K562 (cell line): ENCODE measurements at regions not wholly inside any gene's neighbourhood (a gene's known extent, or its start where the extent isn't known, plus 50 kb on each side); places are given as distances from the start of the nearest gene placed in this dataset.

ENCODE experiments used
- ATAC-seq: fragments of 200-7000 bp; cut with Tn5 transposase; 3 replicates; pipeline ENCODE4 v1.9.1; 2020; ENCODE audit warnings: moderate library complexity
- BruUV-seq: library from RNA; stranded (reverse); fragments of 400-500 nt; replicated peaks from 2 replicates; lab custom pipeline; 2021; lab: Mats Ljungman, UMichigan
- CTCF ChIA-PET: fragments of 300-600 bp; formaldehyde crosslinking; extraction: SDS; loops from one replicate; lab custom pipeline; 2021; ENCODE audit warnings: low intra/inter-chr PET ratio; lab: Yijun Ruan, JAX
- POLR2A ChIA-PET: fragments of 300-600, 350-650 bp; sonication (Branson Sonifier 250); formaldehyde crosslinking; extraction: SDS; loops from one replicate; lab custom pipeline; 2021; ENCODE audit warnings: antibody characterized with exemption, inconsistent platforms; lab: Yijun Ruan, JAX
- DNase-seq, 4 experiments: peaks; one replicate each; pipeline versions ENCODE4 v3.0.0 to v3.0.0-alpha.2; 2011 to 2018; ENCODE audit warnings: low spot score in 3 of 4, mixed read lengths in 3 of 4; ENCODE audit errors: extremely low read depth in 1 of 4
- FAIRE-seq: peaks from 2 replicates; lab custom pipeline; 2011; peaks lifted over from hg19 to GRCh38; lab: Jason Lieb, UNC
- H2AFZ ChIP-seq: 2 replicates; pipeline ENCODE4 v1.6.0; 2011; ENCODE audit warnings: low read depth, low read length, control low read depth, inconsistent platforms
- H3K27ac ChIP-seq: fragments of 200-600 bp; 3 replicates; pipeline ENCODE4 v1.8.0; 2011; ENCODE audit warnings: low read depth, mild to moderate bottlenecking, control low read depth, inconsistent platforms, low read length, moderate library complexity, mixed read lengths; ENCODE audit errors: extremely low read depth
- H3K27me3 ChIP-seq, 2 experiments: fragments of 300-600 bp in 1 of 2; 2 replicates in 1 of 2; 3 replicates in 1 of 2; pipeline versions ENCODE4 v1.6.0 to v1.8.0; 2011; ENCODE audit warnings: inconsistent platforms in 2 of 2, low read length in 2 of 2, mild to moderate bottlenecking in 1 of 2, mixed read lengths in 1 of 2, moderate library complexity in 1 of 2; ENCODE audit not compliant: control insufficient read depth in 2 of 2, insufficient read depth in 2 of 2
- H3K36me3 ChIP-seq: fragments of 300-600 bp; 3 replicates; pipeline ENCODE4 v1.8.0; 2011; ENCODE audit warnings: mild to moderate bottlenecking, low read length, inconsistent platforms; ENCODE audit not compliant: control insufficient read depth, insufficient read depth
- H3K4me1 ChIP-seq, 2 experiments: fragments of 200-600 bp in 1 of 2; replicated peaks in 1 of 2; 2 replicates in 1 of 2; 3 replicates in 1 of 2; pipeline versions ENCODE4 v1.5.1 to v1.8.0; 2011; ENCODE audit warnings: inconsistent platforms in 2 of 2, low read length in 2 of 2, mild to moderate bottlenecking in 1 of 2, mixed read lengths in 1 of 2, moderate library complexity in 1 of 2; ENCODE audit not compliant: control insufficient read depth in 2 of 2, insufficient read depth in 2 of 2
- H3K4me2 ChIP-seq: 2 replicates; pipeline ENCODE4 v1.6.1; 2011; ENCODE audit warnings: low read length, control low read depth, inconsistent platforms, mixed read lengths; ENCODE audit not compliant: insufficient read depth
- H3K4me3 ChIP-seq: fragments of 200-600 bp; sonication (generic), shearing (Covaris generic); 2 replicates; pipeline ENCODE4 v1.5.1; 2016; ENCODE audit warnings: control low read depth, inconsistent platforms
- H3K79me2 ChIP-seq: fragments of 200-600 bp; 3 replicates; pipeline ENCODE4 v1.8.0; 2011; ENCODE audit warnings: low read length, inconsistent platforms; ENCODE audit not compliant: control insufficient read depth, insufficient read depth
- H3K9ac ChIP-seq, 2 experiments: 2 replicates each; pipeline versions ENCODE4 v1.6.0 to v1.6.1; 2011; ENCODE audit warnings: low read depth in 2 of 2, low read length in 2 of 2, control low read depth in 1 of 2, inconsistent platforms in 1 of 2, mild to moderate bottlenecking in 1 of 2, mixed read lengths in 1 of 2; ENCODE audit not compliant: insufficient read depth in 1 of 2
- H3K9me1 ChIP-seq: one replicate; pipeline ENCODE4 v1.6.0; 2011; ENCODE audit warnings: inconsistent platforms, mild to moderate bottlenecking, low read length, moderate library complexity; ENCODE audit not compliant: control insufficient read depth, insufficient read depth
- H3K9me3 ChIP-seq: replicated peaks from 2 replicates; pipeline ENCODE4 v1.5.1; 2011; ENCODE audit warnings: low read depth, low read length, inconsistent platforms; ENCODE audit not compliant: control insufficient read depth, insufficient read depth
- H4K20me1 ChIP-seq: replicated peaks from 2 replicates; pipeline ENCODE4 v1.6.1; 2011; ENCODE audit warnings: low read length, inconsistent platforms, mixed read lengths; ENCODE audit not compliant: control insufficient read depth, insufficient read depth
- CBX3 ChIP-seq, 2 experiments: IDR thresholded peaks; 1 replicate in 1 of 2; 2 replicates in 1 of 2; pipeline ENCODE4 v1.6.1; 2012; ENCODE audit warnings: inconsistent platforms in 2 of 2, low read length in 2 of 2, borderline replicate concordance in 1 of 2, control low read depth in 1 of 2
- CHD1 ChIP-seq: fragments of 200-600 bp; sonication (generic); IDR thresholded peaks from one replicate; pipeline ENCODE4 v1.6.1; 2012; ENCODE audit warnings: mild to moderate bottlenecking, moderate library complexity, low read length, inconsistent platforms
- HNRNPLL ChIP-seq: fragments of 200-400 bp; formaldehyde crosslinking; IDR thresholded peaks from 2 replicates; pipeline ENCODE4 v1.6.1; 2017; ENCODE audit warnings: low read length, low read depth, mild to moderate bottlenecking; ENCODE audit not compliant: poor library complexity, severe bottlenecking
- MED1 ChIP-seq: sonication (generic); formaldehyde crosslinking; IDR thresholded peaks from 2 replicates; pipeline ENCODE4 v1.8.1; 2023; ENCODE audit warnings: missing genetic modification reagents, borderline replicate concordance
- NR0B1 ChIP-seq: fragments of 450-650 bp; IDR thresholded peaks from one replicate; pipeline ENCODE4 v1.6.1; 2018; ENCODE audit warnings: mild to moderate bottlenecking, moderate library complexity; ENCODE audit not compliant: partially characterized antibody
- STAT5B ChIP-seq: fragments of 250-450 bp; sonication (Bioruptor Pico); IDR thresholded peaks from 2 replicates; pipeline ENCODE4 v1.8.0; 2021; ENCODE audit warnings: mild to moderate bottlenecking, inconsistent platforms
- ZKSCAN3 ChIP-seq: fragments of 250-450 bp; sonication (Bioruptor Pico); IDR thresholded peaks from 2 replicates; pipeline ENCODE4 v1.4.0; 2020
- ZNF165 ChIP-seq: fragments of 250-450 bp; sonication (Bioruptor Pico); IDR thresholded peaks from 2 replicates; pipeline ENCODE4 v1.4.0; 2020; ENCODE audit warnings: borderline replicate concordance
- ZNF431 ChIP-seq: sonication (generic); formaldehyde crosslinking; IDR thresholded peaks from 2 replicates; pipeline ENCODE4 v1.8.0; 2022; ENCODE audit warnings: mild to moderate bottlenecking, missing genetic modification reagents
- WGBS: fragments of 100-300 bp; shearing (Covaris generic); methylation state at CpG from one replicate; pipeline ENCODE4 v1.1.6; 2016; ENCODE audit warnings: low coverage, mixed read lengths; ENCODE audit not compliant: insufficient coverage; ENCODE audit errors: missing lambda C conversion rate; 5-methylcytosine and 5-hydroxymethylcytosine counted together
- in situ Hi-C: fragments of 300-500 bp; cut with MboI; formaldehyde crosslinking; loops from 4 replicates; pipeline ENCODE4 v1.15.0; 2018; ENCODE audit warnings: inconsistent platforms, mixed read lengths
- intact Hi-C: fragments of 100-400 bp; cut with micrococcal nuclease; formaldehyde crosslinking; loops from 2 replicates; pipeline ENCODE4 v1.14.2; 2022
- TF ChIP-seq, protein P1 (sequence below): fragments of 250-450 bp; sonication (Bioruptor Pico); IDR thresholded peaks from 2 replicates; pipeline ENCODE4 v1.4.0; 2020; ENCODE audit warnings: borderline replicate concordance

DNA sequence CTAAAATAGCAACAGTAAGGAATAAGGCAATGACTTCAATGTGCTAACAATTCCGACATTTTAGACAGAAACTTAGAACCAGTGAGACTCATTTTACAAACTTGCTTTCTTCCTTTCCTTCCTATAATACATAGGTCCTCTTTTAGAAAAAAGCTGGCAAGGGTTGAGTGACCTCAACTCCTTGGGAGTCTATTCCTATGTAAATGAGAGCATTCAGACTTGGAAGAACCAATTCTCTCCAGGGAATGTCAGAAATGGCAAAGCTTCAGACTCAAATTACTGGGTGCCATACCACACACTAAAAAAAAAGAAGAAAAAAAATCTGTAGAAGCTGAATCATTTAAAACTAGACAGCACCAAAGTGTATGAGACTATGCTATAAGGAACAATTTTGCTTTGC lies 1328.2 kb downstream of the OLFM4 start:
- intact Hi-C loops = no loop called here
- Histone ChIP-seq H3K79me2 (no peaks in the 10 kb centered on the region), H3K9me1 (no peaks in the 10 kb centered on the region), H3K4me2 (no peak overlapping the region), H3K9me3 (no peaks in the 10 kb centered on the region), H4K20me1 (no peaks in the 10 kb centered on the region), H3K36me3 (no peaks in the 10 kb centered on the region), H3K9ac (no peak overlapping the region), H3K4me3 (no peak overlapping the region), H3K27me3 (no peaks in the 10 kb centered on the region)
- in situ Hi-C loops = no loop called here
- no peak for ATAC-seq
- 0% methylated on average over 1 of the region's 1 CpG for WGBS
- FAIRE-seq = no peak
- no TSS peak for BruUV-seq
- no peak for DNase-seq
- POLR2A ChIA-PET = no interaction called here
- TF ChIP-seq ZNF165 (CRISPR knock-in tag) (no peak), MED1 (no peak), ZKSCAN3 (no peak), CHD1 (no peak), STAT5B (CRISPR knock-in tag) (no peak), HNRNPLL (no peak), NR0B1 (no peak), CBX3 (IDR thresholded peaks at IDR 0.05; ENCODE audit: borderline replicate concordance in 1 of 2, low read length in 2 of 2) (no peak), ZNF431 (no peak)
- TF ChIP-seq, protein P1, sequence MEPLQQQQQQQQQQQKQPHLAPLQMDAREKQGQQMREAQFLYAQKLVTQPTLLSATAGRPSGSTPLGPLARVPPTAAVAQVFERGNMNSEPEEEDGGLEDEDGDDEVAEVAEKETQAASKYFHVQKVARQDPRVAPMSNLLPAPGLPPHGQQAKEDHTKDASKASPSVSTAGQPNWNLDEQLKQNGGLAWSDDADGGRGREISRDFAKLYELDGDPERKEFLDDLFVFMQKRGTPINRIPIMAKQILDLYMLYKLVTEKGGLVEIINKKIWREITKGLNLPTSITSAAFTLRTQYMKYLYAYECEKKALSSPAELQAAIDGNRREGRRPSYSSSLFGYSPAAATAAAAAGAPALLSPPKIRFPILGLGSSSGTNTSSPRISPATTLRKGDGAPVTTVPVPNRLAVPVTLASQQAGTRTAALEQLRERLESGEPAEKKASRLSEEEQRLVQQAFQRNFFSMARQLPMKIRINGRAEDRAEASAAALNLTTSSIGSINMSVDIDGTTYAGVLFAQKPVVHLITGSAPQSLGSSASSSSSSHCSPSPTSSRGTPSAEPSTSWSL (CRISPR knock-in tag) = no peak
- TF ChIP-seq, all 486 proteins: peak for 0
- Histone ChIP-seq H3K27ac (no peak overlapping the region), H2AFZ (no peak overlapping the region), H3K4me1 (no peaks in the 10 kb centered on the region)
- CTCF ChIA-PET = no interaction called here
